Caco-2 (cell line): ENCODE measurements at regions not wholly inside any gene's neighbourhood (a gene's known extent, or its start where the extent isn't known, plus 50 kb on each side); places are given as distances from the start of the nearest gene placed in this dataset.

Experiments
- BruUV-seq: library from RNA; stranded (reverse); fragments of 400-500 nt; replicated peaks from 2 replicates; lab custom pipeline; 2021; lab: Mats Ljungman, UMichigan
- CTCF ChIA-PET: fragments of 300-600 bp; sonication (Branson Sonifier 250); formaldehyde crosslinking; loops from one replicate; lab custom pipeline; 2022; ENCODE audit warnings: antibody characterized with exemption; lab: Charles Lee
- POLR2A ChIA-PET: fragments of 300-600 bp; sonication (Branson Sonifier 250); formaldehyde crosslinking; loops from one replicate; lab custom pipeline; 2022; ENCODE audit warnings: antibody characterized with exemption; lab: Charles Lee
- DNase-seq, 2 experiments: peaks; one replicate each; pipeline versions ENCODE4 v3.0.0 to v3.0.0-alpha.2; 2020 to 2022
- H3K27me3 ChIP-seq: replicated peaks from 2 replicates; pipeline ENCODE4 v1.6.0; 2011; ENCODE audit warnings: low read length; ENCODE audit not compliant: control insufficient read depth, insufficient read depth
- H3K36me3 ChIP-seq: 2 replicates; pipeline ENCODE4 v1.5.1; 2011; ENCODE audit warnings: low read length; ENCODE audit not compliant: control insufficient read depth, insufficient read depth
- H3K4me1 ChIP-seq: fragments of 250-450 bp; sonication (Bioruptor Pico); 2 replicates; pipeline ENCODE4 v1.5.1; 2020; ENCODE audit warnings: mild to moderate bottlenecking
- H3K4me3 ChIP-seq: 2 replicates; pipeline ENCODE4 v1.5.1; 2011; ENCODE audit warnings: low read depth, mild to moderate bottlenecking, control low read depth, low read length
- H3K9me3 ChIP-seq: fragments of 250-450 bp; sonication (Bioruptor Pico); 2 replicates; pipeline ENCODE4 v1.5.1; 2020; ENCODE audit warnings: mild to moderate bottlenecking, moderate library complexity
- H3K27ac Mint-ChIP-seq: one replicate; pipeline ENCODE4 v1.8.0; 2022; ENCODE audit warnings: mixed read lengths; ENCODE audit not compliant: unreplicated experiment
- H3K27me3 Mint-ChIP-seq: one replicate; pipeline ENCODE4 v1.8.0; 2022; ENCODE audit warnings: mixed read lengths; ENCODE audit not compliant: insufficient read depth, unreplicated experiment
- H3K36me3 Mint-ChIP-seq: one replicate; pipeline ENCODE4 v1.8.0; 2022; ENCODE audit warnings: mild to moderate bottlenecking, mixed read lengths; ENCODE audit not compliant: insufficient read depth, unreplicated experiment
- H3K4me1 Mint-ChIP-seq: one replicate; pipeline ENCODE4 v1.8.0; 2022; ENCODE audit warnings: low read depth, mixed read lengths; ENCODE audit not compliant: unreplicated experiment
- H3K4me3 Mint-ChIP-seq: one replicate; pipeline ENCODE4 v1.8.0; 2022; ENCODE audit warnings: mild to moderate bottlenecking, moderate library complexity, mixed read lengths; ENCODE audit not compliant: unreplicated experiment
- H3K9me3 Mint-ChIP-seq: one replicate; pipeline ENCODE4 v1.8.0; 2022; ENCODE audit warnings: mixed read lengths; ENCODE audit not compliant: unreplicated experiment
- intact Hi-C: fragments of 100-400 bp; cut with micrococcal nuclease; formaldehyde crosslinking; loops from one replicate; pipeline ENCODE4 v1.10.0; 2022; ENCODE audit not compliant: unreplicated experiment
- TF ChIP-seq, protein P1 (sequence below), 2 experiments: fragments of 200-600 bp in 1 of 2; IDR thresholded peaks; 1 replicate in 1 of 2; 2 replicates in 1 of 2; pipeline versions ENCODE4 v1.5.1 to v1.8.0; 2011 to 2022; ENCODE audit warnings: antibody characterized with exemption in 1 of 2, control low read depth in 1 of 2, inconsistent platforms in 1 of 2, low read depth in 1 of 2, low read length in 1 of 2, mild to moderate bottlenecking in 1 of 2, moderate library complexity in 1 of 2; ENCODE audit not compliant: insufficient read depth in 1 of 2, severe bottlenecking in 1 of 2, unreplicated experiment in 1 of 2

DNA sequence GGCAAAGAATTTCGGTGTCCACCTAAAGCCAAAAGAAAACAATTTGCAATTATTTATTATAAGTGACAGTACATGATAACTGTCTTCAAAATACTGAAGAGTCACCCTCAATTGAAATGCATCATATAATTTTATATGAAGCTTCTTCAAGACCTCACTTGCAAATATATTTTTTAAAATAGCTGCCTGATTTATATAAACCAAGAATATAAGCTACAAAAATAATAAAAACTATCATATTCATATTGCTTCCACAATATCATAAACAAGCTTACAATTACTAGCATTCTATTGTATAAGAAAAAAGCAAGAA lies 144.1 kb downstream of the CETN3 start:
- no peaks in the 10 kb centered on the region for H3K36me3 Mint-ChIP-seq
- TF ChIP-seq, protein P1, sequence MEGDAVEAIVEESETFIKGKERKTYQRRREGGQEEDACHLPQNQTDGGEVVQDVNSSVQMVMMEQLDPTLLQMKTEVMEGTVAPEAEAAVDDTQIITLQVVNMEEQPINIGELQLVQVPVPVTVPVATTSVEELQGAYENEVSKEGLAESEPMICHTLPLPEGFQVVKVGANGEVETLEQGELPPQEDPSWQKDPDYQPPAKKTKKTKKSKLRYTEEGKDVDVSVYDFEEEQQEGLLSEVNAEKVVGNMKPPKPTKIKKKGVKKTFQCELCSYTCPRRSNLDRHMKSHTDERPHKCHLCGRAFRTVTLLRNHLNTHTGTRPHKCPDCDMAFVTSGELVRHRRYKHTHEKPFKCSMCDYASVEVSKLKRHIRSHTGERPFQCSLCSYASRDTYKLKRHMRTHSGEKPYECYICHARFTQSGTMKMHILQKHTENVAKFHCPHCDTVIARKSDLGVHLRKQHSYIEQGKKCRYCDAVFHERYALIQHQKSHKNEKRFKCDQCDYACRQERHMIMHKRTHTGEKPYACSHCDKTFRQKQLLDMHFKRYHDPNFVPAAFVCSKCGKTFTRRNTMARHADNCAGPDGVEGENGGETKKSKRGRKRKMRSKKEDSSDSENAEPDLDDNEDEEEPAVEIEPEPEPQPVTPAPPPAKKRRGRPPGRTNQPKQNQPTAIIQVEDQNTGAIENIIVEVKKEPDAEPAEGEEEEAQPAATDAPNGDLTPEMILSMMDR (IDR thresholded peaks at IDR 0.05; ENCODE audit: insufficient read depth in 1 of 2, low read depth in 1 of 2, low read length in 1 of 2, severe bottlenecking in 1 of 2, unreplicated experiment in 1 of 2), result no peak
- no peak overlapping the region for H3K4me3 Mint-ChIP-seq
- intact Hi-C loops, result loop anchor here (1.0 to 10.0 kb wide), 10 partner anchors 44 to 1536 kb away; no protein-coding TSS in a partner anchor
- CTCF ChIA-PET, result no interaction called here
- Histone ChIP-seq H3K9me3 (no peaks in the 10 kb centered on the region), H3K4me1 (0 out of 2 replicates have a peak, but pooled peaks cover 10% of the 10 kb centered on the region), H3K36me3 (no peaks in the 10 kb centered on the region), H3K27me3 (no peaks in the 10 kb centered on the region), H3K4me3 (no peak overlapping the region)
- H3K9me3 Mint-ChIP-seq, result no peaks in the 10 kb centered on the region
- no peak overlapping the region for H3K27ac Mint-ChIP-seq
- H3K4me1 Mint-ChIP-seq, result no peaks in the 10 kb centered on the region
- no peaks in the 10 kb centered on the region for H3K27me3 Mint-ChIP-seq
- no peak for DNase-seq
- POLR2A ChIA-PET, result no interaction called here
- BruUV-seq, result no TSS peak

DNA sequence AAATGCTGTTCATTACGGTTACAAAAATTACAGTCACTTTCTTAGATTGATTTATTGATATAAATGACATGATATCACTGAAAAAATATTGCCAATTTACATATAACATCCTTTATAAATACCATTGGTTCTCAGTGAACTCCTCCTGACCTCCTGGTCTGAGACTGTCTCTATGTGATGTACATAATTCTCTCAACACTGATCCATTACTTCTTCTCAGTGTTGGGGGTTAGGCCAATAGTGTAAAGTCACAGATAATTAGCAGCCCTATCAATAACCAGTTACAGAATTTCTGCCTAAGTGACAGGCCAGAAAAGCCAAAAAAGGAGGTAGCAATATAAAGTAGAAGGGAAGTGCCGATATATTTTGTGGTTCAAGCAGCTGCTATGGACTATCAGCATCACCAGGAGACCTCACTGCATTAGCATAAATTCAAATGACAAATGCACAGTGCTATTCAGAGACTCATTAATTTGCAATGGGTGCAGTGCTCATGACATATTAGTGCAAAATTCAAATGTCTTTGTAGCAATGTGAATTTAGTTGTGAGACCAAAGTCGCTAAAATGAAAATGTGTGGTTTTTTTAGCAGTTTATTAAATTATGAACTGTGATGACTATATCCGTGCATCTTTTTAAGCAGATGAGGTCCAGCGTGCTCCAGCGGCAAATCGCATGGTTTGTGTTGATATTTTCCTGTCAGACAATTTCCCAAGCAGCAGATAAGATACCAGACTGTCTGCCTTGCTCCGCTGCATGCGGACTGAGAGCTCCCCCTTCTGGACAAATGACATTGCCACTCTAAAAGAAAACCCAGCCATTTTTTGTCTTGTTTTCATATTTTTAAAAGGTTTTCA lies 144.6 kb downstream of the CETN3 start:
- H3K4me1 Mint-ChIP-seq, result no peaks in the 10 kb centered on the region
- H3K27me3 Mint-ChIP-seq, result no peaks in the 10 kb centered on the region
- no peak overlapping the region for H3K27ac Mint-ChIP-seq
- 0 out of 2 replicates have a peak, but pooled peaks cover 10% of the 10 kb centered on the region for H3K4me1 ChIP-seq
- H3K27me3 ChIP-seq, result no peaks in the 10 kb centered on the region
- no peaks in the 10 kb centered on the region for H3K9me3 Mint-ChIP-seq
- no peak overlapping the region for H3K4me3 ChIP-seq
- CTCF ChIA-PET, result no interaction called here
- no peaks in the 10 kb centered on the region for H3K9me3 ChIP-seq
- no peaks in the 10 kb centered on the region for H3K36me3 Mint-ChIP-seq
- DNase-seq, result peak; percentile 70 to 77
- no peaks in the 10 kb centered on the region for H3K36me3 ChIP-seq
- no TSS peak for BruUV-seq
- intact Hi-C loops, result loop anchor here (1.0 to 10.0 kb wide), 10 partner anchors 44 to 1536 kb away; no protein-coding TSS in a partner anchor
- POLR2A ChIA-PET, result no interaction called here
- no peak overlapping the region for H3K4me3 Mint-ChIP-seq
- TF ChIP-seq, protein P1 (IDR thresholded peaks at IDR 0.05; ENCODE audit: insufficient read depth in 1 of 2, low read depth in 1 of 2, low read length in 1 of 2, severe bottlenecking in 1 of 2, unreplicated experiment in 1 of 2), result peak; percentile 92 to 93

DNA sequence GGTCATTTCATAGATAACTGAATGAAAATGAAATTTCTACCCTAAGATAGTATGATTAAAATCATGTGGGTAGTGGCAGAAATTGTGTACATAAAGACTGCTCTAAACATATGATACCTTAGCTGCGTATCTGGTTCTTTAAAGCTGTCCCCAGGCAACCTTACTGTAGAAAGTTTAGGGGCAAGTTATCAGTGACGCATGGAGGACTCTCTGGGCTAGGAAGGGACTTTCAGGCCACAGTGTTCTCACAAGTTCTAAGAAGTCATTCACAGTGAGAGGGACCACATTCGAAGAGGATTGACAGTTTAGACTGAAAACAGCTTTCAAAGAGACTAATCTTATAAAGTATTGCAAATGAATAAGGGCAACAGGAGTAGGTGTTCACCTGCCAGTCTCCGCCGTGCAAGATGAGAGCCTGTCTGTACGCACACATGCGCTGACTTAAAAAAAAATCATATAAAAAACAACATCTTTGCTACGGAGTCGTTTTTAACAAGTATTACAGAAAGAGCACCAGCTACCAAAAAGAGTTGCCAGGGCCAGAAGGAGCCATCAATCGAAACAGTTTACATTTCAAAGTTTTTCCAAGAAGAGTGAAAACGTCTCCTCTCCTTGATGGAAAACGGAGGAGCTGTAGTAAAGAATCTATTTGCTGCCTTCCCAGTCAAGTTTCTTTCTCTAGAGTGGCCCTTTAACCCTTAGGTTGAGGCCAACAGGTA lies 146.3 kb downstream of the CETN3 start:
- Mint-ChIP-seq H3K4me1 (no peaks in the 10 kb centered on the region), H3K4me3 (no peak overlapping the region), H3K36me3 (no peaks in the 10 kb centered on the region), H3K27me3 (no peaks in the 10 kb centered on the region), H3K27ac (no peak overlapping the region), H3K9me3 (no peaks in the 10 kb centered on the region)
- H3K27me3 ChIP-seq, result no peaks in the 10 kb centered on the region
- intact Hi-C loops, result loop anchor here (10.0 kb wide), 2 partner anchors 418 to 988 kb away; no protein-coding TSS in a partner anchor
- TF ChIP-seq, protein P1 (IDR thresholded peaks at IDR 0.05; ENCODE audit: insufficient read depth in 1 of 2, low read depth in 1 of 2, low read length in 1 of 2, severe bottlenecking in 1 of 2, unreplicated experiment in 1 of 2), result no peak
- H3K9me3 ChIP-seq, result no peaks in the 10 kb centered on the region
- no TSS peak for BruUV-seq
- CTCF ChIA-PET, result no interaction called here
- no peak for DNase-seq
- no peak overlapping the region for H3K4me3 ChIP-seq
- no peaks in the 10 kb centered on the region for H3K36me3 ChIP-seq
- 0 out of 2 replicates have a peak, but pooled peaks cover 10% of the 10 kb centered on the region for H3K4me1 ChIP-seq
- POLR2A ChIA-PET, result no interaction called here
